ENCODE measurements at regions not wholly inside any gene's neighbourhood (a gene's known extent, or its start where the extent isn't known, plus 50 kb on each side); places are given as distances from the start of the nearest gene placed in this dataset.
"Not testable (repeated sequence)": the region's sequence is repeated elsewhere in the genome, so short reads cannot be mapped to it uniquely, and the experiment has no call there.

DNA sequence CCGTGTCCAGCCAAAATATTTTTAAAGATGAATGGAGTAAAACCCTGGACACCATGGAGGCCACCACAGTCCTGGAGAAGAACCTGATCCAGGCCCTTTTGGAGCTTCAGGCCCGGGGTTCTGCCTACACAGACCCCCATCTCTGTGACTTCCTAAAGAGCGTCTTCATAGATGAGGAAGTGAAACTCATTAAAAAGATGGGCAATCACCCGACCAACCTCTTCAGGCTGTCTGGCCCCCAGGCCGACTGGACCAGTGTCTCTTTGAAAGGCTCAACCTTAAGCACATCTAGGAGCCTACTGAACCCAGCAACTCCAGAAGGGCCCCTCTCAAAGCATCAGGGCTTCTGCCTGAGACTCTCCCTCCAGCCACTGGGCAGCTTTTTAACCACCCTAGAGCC, 107.9 kb upstream of the FAM174B start:
- intact Hi-C loops (cut with DNase I) = no loop called here
- no peaks in the 10 kb centered on the region for H3K27me3 ChIP-seq
- no peak for DNase-seq
- H3K27ac ChIP-seq = no peak overlapping the region
- H3K36me3 ChIP-seq = no peaks in the 10 kb centered on the region
- no peaks in the 10 kb centered on the region for H3K4me1 ChIP-seq
- H3K4me3 ChIP-seq = no peak overlapping the region
- no peaks in the 10 kb centered on the region for H3K9me3 ChIP-seq
- TF ChIP-seq, protein P1, sequence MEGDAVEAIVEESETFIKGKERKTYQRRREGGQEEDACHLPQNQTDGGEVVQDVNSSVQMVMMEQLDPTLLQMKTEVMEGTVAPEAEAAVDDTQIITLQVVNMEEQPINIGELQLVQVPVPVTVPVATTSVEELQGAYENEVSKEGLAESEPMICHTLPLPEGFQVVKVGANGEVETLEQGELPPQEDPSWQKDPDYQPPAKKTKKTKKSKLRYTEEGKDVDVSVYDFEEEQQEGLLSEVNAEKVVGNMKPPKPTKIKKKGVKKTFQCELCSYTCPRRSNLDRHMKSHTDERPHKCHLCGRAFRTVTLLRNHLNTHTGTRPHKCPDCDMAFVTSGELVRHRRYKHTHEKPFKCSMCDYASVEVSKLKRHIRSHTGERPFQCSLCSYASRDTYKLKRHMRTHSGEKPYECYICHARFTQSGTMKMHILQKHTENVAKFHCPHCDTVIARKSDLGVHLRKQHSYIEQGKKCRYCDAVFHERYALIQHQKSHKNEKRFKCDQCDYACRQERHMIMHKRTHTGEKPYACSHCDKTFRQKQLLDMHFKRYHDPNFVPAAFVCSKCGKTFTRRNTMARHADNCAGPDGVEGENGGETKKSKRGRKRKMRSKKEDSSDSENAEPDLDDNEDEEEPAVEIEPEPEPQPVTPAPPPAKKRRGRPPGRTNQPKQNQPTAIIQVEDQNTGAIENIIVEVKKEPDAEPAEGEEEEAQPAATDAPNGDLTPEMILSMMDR (IDR thresholded peaks at IDR 0.05) = no peak
- no peak overlapping the region for H3K9ac ChIP-seq (ENCODE audit: low read depth in 2 of 2, low read length in 2 of 2)

DNA sequence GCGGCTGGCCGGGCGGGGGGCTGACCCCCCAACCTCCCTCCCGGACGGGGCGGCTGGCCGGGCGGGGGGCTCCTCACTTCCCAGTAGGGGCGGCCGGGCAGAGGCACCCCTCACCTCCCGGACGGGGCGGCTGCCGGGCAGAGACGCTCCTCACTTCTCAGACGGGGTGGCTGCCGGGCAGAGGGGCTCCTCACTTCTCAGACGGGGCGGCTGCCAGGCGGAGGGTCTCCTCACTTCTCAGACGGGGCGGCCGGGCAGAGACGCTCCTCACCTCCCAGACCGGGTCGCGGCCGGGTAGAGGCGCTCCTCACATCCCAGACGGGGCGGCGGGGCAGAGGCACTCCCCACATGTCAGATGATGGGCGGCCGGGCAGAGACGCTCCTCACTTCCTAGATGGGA, 112.6 kb upstream of the FAM174B start:
- H3K4me1 ChIP-seq; H3K9ac ChIP-seq (ENCODE audit: low read depth in 2 of 2, low read length in 2 of 2); intact Hi-C loops (cut with DNase I); H3K36me3 ChIP-seq; DNase-seq; H3K4me3 ChIP-seq; H3K27me3 ChIP-seq; H3K27ac ChIP-seq; H3K9me3 ChIP-seq: not testable (repeated sequence)

DNA sequence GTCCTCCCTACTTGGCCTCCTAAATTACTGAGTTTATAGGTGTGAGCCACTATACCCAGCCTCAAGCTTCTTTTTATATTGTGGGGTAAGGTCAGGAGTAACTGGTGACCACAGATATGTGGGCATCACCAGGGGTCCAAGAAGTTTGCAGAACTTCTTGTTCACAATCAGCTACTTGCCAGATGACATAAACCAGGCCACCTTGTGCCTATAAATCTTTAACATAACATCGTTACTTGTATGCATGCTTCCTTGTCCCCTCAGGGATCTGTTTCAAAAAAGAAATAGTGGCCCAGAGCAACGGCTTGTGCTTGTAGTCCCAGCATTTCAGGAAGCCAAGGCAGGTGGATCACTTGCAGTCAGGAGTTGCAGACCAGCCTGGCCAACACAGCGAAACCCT, 115.1 kb upstream of the FAM174B start:
- H3K4me1 ChIP-seq = no peaks in the 10 kb centered on the region
- DNase-seq = no peak
- TF ChIP-seq, protein P1 (IDR thresholded peaks at IDR 0.05) = no peak
- H3K27me3 ChIP-seq = no peaks in the 10 kb centered on the region
- no peaks in the 10 kb centered on the region for H3K36me3 ChIP-seq
- H3K9ac ChIP-seq (ENCODE audit: low read depth in 2 of 2, low read length in 2 of 2) = no peak overlapping the region
- intact Hi-C loops (cut with DNase I) = no loop called here
- H3K9me3 ChIP-seq = no peaks in the 10 kb centered on the region
- no peak overlapping the region for H3K27ac ChIP-seq
- no peak overlapping the region for H3K4me3 ChIP-seq

DNA sequence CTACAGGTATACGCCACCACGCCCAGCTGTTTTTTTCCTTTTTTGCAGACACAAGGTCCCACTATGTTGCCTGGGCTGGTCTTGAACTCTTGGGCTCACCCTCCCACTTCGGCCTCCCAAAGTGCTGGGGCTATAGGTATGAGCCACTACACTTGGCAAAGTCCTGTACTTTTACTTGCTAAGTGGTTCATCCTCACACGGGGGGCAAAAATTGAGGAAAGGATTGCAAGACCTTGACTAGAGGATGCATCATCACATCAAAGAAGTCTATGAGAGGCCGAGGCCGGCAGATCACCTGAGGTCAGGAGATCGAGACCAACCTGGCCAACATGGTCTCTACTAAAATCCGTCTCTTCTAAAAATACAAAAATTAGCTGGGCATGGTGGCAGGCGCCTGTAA, 116.5 kb upstream of the FAM174B start:
- Histone ChIP-seq H3K4me3 (no peak overlapping the region), H3K36me3 (no peaks in the 10 kb centered on the region), H3K9me3 (no peaks in the 10 kb centered on the region), H3K27ac (no peak overlapping the region), H3K27me3 (no peaks in the 10 kb centered on the region), H3K4me1 (no peaks in the 10 kb centered on the region), H3K9ac (ENCODE audit: low read depth in 2 of 2, low read length in 2 of 2) (no peak overlapping the region)
- no peak for DNase-seq
- TF ChIP-seq, protein P1 (IDR thresholded peaks at IDR 0.05) = no peak
- intact Hi-C loops (cut with DNase I) = no loop called here

DNA sequence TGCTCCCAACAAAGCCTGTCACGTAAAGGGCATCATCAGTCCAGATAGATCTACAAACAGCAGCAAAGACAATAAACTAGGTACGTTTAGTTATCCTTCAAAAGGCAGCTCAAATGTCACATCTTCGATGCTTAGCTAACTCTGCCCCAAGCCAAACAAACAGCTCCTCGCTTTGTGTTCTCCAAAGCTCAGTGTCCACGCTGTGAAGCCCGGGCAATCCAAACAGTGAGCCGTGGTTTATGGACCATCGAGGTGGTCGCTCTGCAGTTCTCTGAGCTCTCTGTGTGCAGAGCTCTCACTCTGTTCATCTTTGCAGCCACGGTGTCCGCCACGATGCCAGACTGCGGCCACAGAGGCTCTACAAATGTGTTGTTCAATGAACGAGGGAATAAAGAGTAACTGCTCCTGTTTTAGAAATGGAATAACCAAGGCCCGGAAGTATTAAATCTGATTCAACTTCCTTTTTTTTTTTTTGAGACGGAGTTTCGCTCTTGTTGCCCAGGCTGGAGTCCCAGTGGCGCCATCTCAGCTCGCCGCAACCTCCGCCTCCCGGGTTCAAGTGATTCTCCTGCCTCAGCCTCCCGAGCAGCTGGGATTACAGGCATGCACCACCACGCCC, 117.2 kb upstream of the FAM174B start:
- intact Hi-C loops (cut with DNase I) = no loop called here

DNA sequence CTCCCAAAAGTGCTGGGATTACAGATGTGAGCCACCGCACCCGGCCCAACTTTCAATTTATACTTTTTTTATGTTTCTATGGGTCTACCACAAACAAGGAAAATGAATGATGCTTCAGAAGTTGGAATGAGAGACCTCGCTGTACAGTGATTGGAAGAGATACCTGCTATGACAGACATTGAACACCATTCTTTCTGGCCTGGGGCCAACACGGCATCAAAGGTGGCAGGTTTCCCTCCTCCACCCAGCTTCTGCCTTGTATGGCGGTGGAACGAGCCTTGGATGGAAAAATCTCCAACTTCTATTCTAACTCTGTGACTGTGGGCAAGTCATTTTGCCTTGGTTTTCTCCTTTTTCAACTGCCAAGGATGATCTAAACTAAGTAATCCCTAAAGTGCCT, 117.8 kb upstream of the FAM174B start:
- Histone ChIP-seq H3K9me3 (no peaks in the 10 kb centered on the region), H3K36me3 (no peaks in the 10 kb centered on the region), H3K27me3 (no peaks in the 10 kb centered on the region), H3K27ac (no peak overlapping the region), H3K9ac (ENCODE audit: low read depth in 2 of 2, low read length in 2 of 2) (no peak overlapping the region), H3K4me3 (no peak overlapping the region), H3K4me1 (no peaks in the 10 kb centered on the region)
- no peak for DNase-seq
- intact Hi-C loops (cut with DNase I) = no loop called here
- TF ChIP-seq, protein P1 (IDR thresholded peaks at IDR 0.05) = no peak

More for the DNA sequence above, 117.2 kb upstream of the FAM174B start:
- Histone ChIP-seq H3K4me3 (no peak overlapping the region), H3K9ac (ENCODE audit: low read depth in 2 of 2, low read length in 2 of 2) (no peak overlapping the region), H3K27me3 (no peaks in the 10 kb centered on the region), H3K27ac (no peak overlapping the region), H3K9me3 (no peaks in the 10 kb centered on the region), H3K36me3 (no peaks in the 10 kb centered on the region), H3K4me1 (no peaks in the 10 kb centered on the region)
- DNase-seq = no peak
- TF ChIP-seq, protein P1 (IDR thresholded peaks at IDR 0.05) = no peak
